ENCODE measurements at regions not wholly inside any gene's neighbourhood (a gene's known extent, or its start where the extent isn't known, plus 50 kb on each side); places are given as distances from the start of the nearest gene placed in this dataset.

DNA sequence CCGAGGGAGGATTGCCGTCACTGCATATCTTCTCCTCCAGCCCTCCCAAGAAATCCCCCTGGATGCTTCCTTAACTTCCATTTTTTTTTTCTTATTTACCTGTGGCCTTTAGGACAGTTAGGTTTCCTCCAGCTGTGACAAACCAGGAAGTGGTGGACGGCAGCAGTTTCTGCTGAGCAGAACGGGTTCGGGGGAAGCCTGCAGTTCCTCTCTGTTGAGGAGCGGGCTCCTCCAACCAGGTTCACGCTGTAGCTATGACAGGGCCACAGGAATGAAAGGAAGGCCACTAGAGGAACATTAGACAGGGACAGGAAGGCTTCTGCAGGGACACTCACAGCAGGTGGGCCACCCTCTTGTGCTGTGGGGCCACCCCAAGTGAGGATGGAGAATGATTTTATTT lies 76.7 kb upstream of the SYK start:
- H3K9me3 ChIP-seq (ENCODE audit: control extremely low read depth in 1 of 5, control insufficient read depth in 4 of 5, insufficient read depth in 2 of 5, low read depth in 1 of 5, low read length in 4 of 5) = no peaks in the 10 kb centered on the region

DNA sequence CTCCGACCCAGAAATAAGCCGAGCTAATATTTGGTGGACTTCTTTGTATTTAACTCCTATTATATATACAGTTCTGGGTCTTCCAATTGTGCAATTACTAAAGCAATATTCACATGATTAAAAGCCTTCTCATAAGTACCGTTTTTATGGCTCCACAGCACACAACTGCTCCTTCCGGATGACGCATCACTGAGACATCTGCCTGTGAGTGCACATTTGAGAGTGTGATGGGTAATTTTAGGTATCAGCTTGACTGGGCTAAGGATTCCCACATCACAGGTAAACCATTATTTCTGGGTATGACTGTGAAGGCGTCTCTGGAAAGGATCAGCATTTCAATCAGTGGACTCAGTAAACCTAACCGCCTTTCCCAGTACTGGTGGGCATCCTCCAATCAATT lies 77.5 kb upstream of the SYK start:
- whole genome bisulfite sequencing (ENCODE audit: insufficient coverage) = 100% methylated on average over 2 of the region's 7 CpGs
- Histone ChIP-seq H3K4me3 (ENCODE audit: control insufficient read depth in 1 of 7, extremely low read depth in 1 of 7, insufficient read depth in 4 of 7, low read depth in 2 of 7, low read length in 6 of 7) (no peak overlapping the region), H3K4me1 (ENCODE audit: control extremely low read depth in 1 of 4, control insufficient read depth in 4 of 4, insufficient read depth in 4 of 4, low read length in 3 of 4) (peaks cover 0 to 6% (median 0%) of the 10 kb centered on the region in 4 experiments), H3K27ac (ENCODE audit: insufficient read depth in 1 of 2, low read depth in 1 of 2, low read length in 2 of 2, poor library complexity in 1 of 2, severe bottlenecking in 2 of 2) (no peak overlapping the region), H3K9me3 (ENCODE audit: control extremely low read depth in 1 of 5, control insufficient read depth in 4 of 5, insufficient read depth in 2 of 5, low read depth in 1 of 5, low read length in 4 of 5) (no peaks in the 10 kb centered on the region), H3K27me3 (replicated peaks in 2 of 5; ENCODE audit: control insufficient read depth in 4 of 5, insufficient read depth in 5 of 5, low read length in 4 of 5) (no peaks in the 10 kb centered on the region), H3K36me3 (ENCODE audit: control insufficient read depth in 4 of 4, insufficient read depth in 4 of 4, low read length in 3 of 4) (no peaks in the 10 kb centered on the region)
- POLR2A ChIA-PET = no interaction called here
- DNase-seq = no peak
- CTCF ChIA-PET = no interaction called here

More for the DNA sequence above, 76.7 kb upstream of the SYK start:
- whole genome bisulfite sequencing (ENCODE audit: insufficient coverage) = 24% methylated on average over 5 of the region's 7 CpGs
- no peaks in the 10 kb centered on the region for H3K27me3 ChIP-seq (replicated peaks in 2 of 5; ENCODE audit: control insufficient read depth in 4 of 5, insufficient read depth in 5 of 5, low read length in 4 of 5)
- ChIA-PET CTCF (no interaction called here), POLR2A (no interaction called here)
- H3K36me3 ChIP-seq (ENCODE audit: control insufficient read depth in 4 of 4, insufficient read depth in 4 of 4, low read length in 3 of 4) = no peaks in the 10 kb centered on the region
- peaks cover 0 to 6% (median 0%) of the 10 kb centered on the region in 4 experiments for H3K4me1 ChIP-seq (ENCODE audit: control extremely low read depth in 1 of 4, control insufficient read depth in 4 of 4, insufficient read depth in 4 of 4, low read length in 3 of 4)
- no peak overlapping the region for H3K4me3 ChIP-seq (ENCODE audit: control insufficient read depth in 1 of 7, extremely low read depth in 1 of 7, insufficient read depth in 4 of 7, low read depth in 2 of 7, low read length in 6 of 7)
- DNase-seq = peak in 2 of 3 donors; percentile 38 to 48
- H3K27ac ChIP-seq (ENCODE audit: insufficient read depth in 1 of 2, low read depth in 1 of 2, low read length in 2 of 2, poor library complexity in 1 of 2, severe bottlenecking in 2 of 2) = no peak overlapping the region

DNA sequence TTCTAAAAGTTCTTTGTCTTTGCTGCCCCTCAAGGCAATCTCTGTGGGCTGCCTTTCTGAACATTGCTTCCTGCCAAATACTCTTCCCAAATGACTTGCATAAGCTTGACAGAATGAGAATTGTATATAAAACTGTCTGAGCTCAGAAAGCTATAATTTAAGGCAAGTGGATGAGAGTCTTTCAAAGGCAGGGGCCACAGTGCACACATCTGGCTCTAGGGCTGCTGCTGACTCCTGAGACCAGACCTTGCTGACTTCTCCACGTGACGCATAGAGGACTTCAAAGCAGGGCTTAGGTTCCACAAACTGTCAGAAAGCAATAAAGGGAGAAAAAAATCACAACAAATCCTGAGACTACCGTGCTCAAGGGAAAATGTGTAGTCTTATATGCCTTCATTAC lies 79.4 kb upstream of the DIRAS2 start:
- H3K4me3 ChIP-seq (ENCODE audit: control insufficient read depth in 1 of 7, extremely low read depth in 1 of 7, insufficient read depth in 4 of 7, low read depth in 2 of 7, low read length in 6 of 7) = no peak overlapping the region
- ChIA-PET CTCF (interaction anchor here (0.9 kb wide), 1 partner anchor 448 kb away, joined by 3 read pairs; no protein-coding TSS in a partner anchor), POLR2A (no interaction called here)
- H3K27me3 ChIP-seq (replicated peaks in 2 of 5; ENCODE audit: control insufficient read depth in 4 of 5, insufficient read depth in 5 of 5, low read length in 4 of 5) = no peaks in the 10 kb centered on the region
- H3K36me3 ChIP-seq (ENCODE audit: control insufficient read depth in 4 of 4, insufficient read depth in 4 of 4, low read length in 3 of 4) = no peaks in the 10 kb centered on the region
- H3K9me3 ChIP-seq (ENCODE audit: control extremely low read depth in 1 of 5, control insufficient read depth in 4 of 5, insufficient read depth in 2 of 5, low read depth in 1 of 5, low read length in 4 of 5) = no peaks in the 10 kb centered on the region
- DNase-seq = peak in 2 of 3 donors; percentile 6 to 19
- no peak overlapping the region for H3K27ac ChIP-seq (ENCODE audit: insufficient read depth in 1 of 2, low read depth in 1 of 2, low read length in 2 of 2, poor library complexity in 1 of 2, severe bottlenecking in 2 of 2)
- 19% methylated on average over 2 of the region's 3 CpGs for WGBS (ENCODE audit: insufficient coverage)
- H3K4me1 ChIP-seq (ENCODE audit: control extremely low read depth in 1 of 4, control insufficient read depth in 4 of 4, insufficient read depth in 4 of 4, low read length in 3 of 4) = peaks cover 0 to 6% (median 0%) of the 10 kb centered on the region in 4 experiments

DNA sequence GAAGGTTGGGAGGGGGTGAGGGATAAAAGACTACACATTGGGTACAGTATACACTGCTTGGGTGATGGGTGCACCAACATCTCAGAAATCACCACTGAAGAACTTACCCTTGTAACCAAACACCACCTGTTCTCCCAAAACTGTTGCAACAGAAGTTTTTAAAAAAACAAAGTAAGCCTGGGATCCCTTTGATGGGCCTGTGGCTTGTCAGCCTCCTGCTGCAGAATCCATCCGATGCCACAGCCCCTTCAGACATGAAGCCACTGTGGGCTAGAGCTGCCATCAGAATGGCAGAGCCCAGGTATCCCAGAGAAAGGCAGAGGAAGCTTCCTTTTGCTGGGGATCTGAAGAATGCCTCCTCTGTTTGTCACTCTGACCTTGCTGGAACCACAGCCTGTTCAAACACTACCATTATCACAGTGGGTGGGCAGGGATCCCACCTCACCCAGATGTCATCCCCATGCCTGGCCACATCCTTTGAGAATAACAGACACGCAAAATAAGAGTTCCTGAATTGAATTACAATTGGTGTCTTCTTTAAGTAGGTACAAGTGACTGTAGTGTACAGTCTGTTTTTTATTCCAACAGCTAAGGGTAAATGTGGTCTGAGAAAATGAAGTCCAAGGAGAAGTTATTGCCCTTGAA lies 78.1 kb upstream of the DIRAS2 start:
- no peak overlapping the region for H3K27ac ChIP-seq (ENCODE audit: insufficient read depth in 1 of 2, low read depth in 1 of 2, low read length in 2 of 2, poor library complexity in 1 of 2, severe bottlenecking in 2 of 2)
- WGBS (ENCODE audit: insufficient coverage) = 100% methylated on average over 1 of the region's 2 CpGs
- no peaks in the 10 kb centered on the region for H3K9me3 ChIP-seq (ENCODE audit: control extremely low read depth in 1 of 5, control insufficient read depth in 4 of 5, insufficient read depth in 2 of 5, low read depth in 1 of 5, low read length in 4 of 5)
- no peaks in the 10 kb centered on the region for H3K27me3 ChIP-seq (replicated peaks in 2 of 5; ENCODE audit: control insufficient read depth in 4 of 5, insufficient read depth in 5 of 5, low read length in 4 of 5)
- no peak for DNase-seq
- no peaks in the 10 kb centered on the region for H3K36me3 ChIP-seq (ENCODE audit: control insufficient read depth in 4 of 4, insufficient read depth in 4 of 4, low read length in 3 of 4)
- H3K4me3 ChIP-seq (ENCODE audit: control insufficient read depth in 1 of 7, extremely low read depth in 1 of 7, insufficient read depth in 4 of 7, low read depth in 2 of 7, low read length in 6 of 7) = no peak overlapping the region
- peaks cover 0 to 6% (median 0%) of the 10 kb centered on the region in 4 experiments for H3K4me1 ChIP-seq (ENCODE audit: control extremely low read depth in 1 of 4, control insufficient read depth in 4 of 4, insufficient read depth in 4 of 4, low read length in 3 of 4)
- ChIA-PET CTCF (no interaction called here), POLR2A (no interaction called here)

DNA sequence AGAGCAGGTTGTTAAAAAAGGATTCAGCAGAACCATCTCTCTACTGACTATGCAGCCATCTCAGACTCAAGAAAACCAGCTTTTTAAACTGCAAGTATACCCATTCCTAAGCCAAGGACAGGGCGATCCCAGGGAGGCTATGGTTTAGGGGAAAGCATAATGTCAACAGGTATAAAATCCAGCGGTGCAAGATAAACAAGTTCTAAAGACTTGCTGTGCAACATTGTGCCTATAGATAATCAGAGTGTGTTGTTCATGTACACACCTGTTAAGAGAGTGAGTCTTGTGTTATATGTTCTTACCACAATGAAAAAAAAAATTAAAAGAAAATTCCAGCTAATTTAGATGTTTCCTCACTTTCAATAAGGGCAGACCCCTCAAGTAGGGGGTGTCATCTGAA lies 63.6 kb upstream of the DIRAS2 start:
- Histone ChIP-seq H3K36me3 (ENCODE audit: control insufficient read depth in 4 of 4, insufficient read depth in 4 of 4, low read length in 3 of 4) (no peaks in the 10 kb centered on the region), H3K4me3 (ENCODE audit: control insufficient read depth in 1 of 7, extremely low read depth in 1 of 7, insufficient read depth in 4 of 7, low read depth in 2 of 7, low read length in 6 of 7) (no peak overlapping the region), H3K9me3 (ENCODE audit: control extremely low read depth in 1 of 5, control insufficient read depth in 4 of 5, insufficient read depth in 2 of 5, low read depth in 1 of 5, low read length in 4 of 5) (no peaks in the 10 kb centered on the region), H3K4me1 (ENCODE audit: control extremely low read depth in 1 of 4, control insufficient read depth in 4 of 4, insufficient read depth in 4 of 4, low read length in 3 of 4) (no peaks in the 10 kb centered on the region), H3K27ac (ENCODE audit: insufficient read depth in 1 of 2, low read depth in 1 of 2, low read length in 2 of 2, poor library complexity in 1 of 2, severe bottlenecking in 2 of 2) (no peak overlapping the region), H3K27me3 (replicated peaks in 2 of 5; ENCODE audit: control insufficient read depth in 4 of 5, insufficient read depth in 5 of 5, low read length in 4 of 5) (no peaks in the 10 kb centered on the region)
- CTCF ChIA-PET = no interaction called here
- DNase-seq = no peak
- POLR2A ChIA-PET = no interaction called here
- WGBS (ENCODE audit: insufficient coverage) = no CpG with 5 or more reads among the region's 2 CpGs

DNA sequence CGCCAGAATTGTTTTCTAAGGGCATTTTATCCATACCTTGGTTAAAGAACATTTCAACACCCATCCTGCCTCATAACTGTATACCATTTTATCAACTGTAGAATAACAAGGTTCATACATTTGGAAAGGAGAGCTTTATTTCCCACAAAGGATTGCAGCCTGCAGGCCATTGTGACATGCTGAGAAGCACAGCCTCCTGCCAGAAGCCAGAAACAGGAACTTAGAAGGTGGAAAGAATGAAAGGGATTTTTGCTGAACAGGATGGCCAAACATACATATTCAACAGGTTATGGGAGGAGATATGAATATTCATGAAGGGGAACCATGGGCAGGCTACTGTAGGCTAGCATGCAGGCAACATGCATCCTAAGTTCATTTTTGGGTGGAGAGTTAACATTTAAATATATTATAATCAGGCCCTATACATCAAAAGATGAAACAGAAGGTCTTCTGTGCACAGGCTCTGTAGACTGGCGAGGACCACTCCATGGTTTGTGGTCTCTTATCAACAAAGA lies 59.9 kb upstream of the DIRAS2 start:
- ChIA-PET POLR2A (no interaction called here), CTCF (no interaction called here)
- no peak overlapping the region for H3K4me3 ChIP-seq (ENCODE audit: control insufficient read depth in 1 of 7, extremely low read depth in 1 of 7, insufficient read depth in 4 of 7, low read depth in 2 of 7, low read length in 6 of 7)
- no peaks in the 10 kb centered on the region for H3K4me1 ChIP-seq (ENCODE audit: control extremely low read depth in 1 of 4, control insufficient read depth in 4 of 4, insufficient read depth in 4 of 4, low read length in 3 of 4)
- H3K27me3 ChIP-seq (replicated peaks in 2 of 5; ENCODE audit: control insufficient read depth in 4 of 5, insufficient read depth in 5 of 5, low read length in 4 of 5) = peaks cover 0 to 11% (median 2%) of the 10 kb centered on the region in 5 experiments
- H3K9me3 ChIP-seq (ENCODE audit: control extremely low read depth in 1 of 5, control insufficient read depth in 4 of 5, insufficient read depth in 2 of 5, low read depth in 1 of 5, low read length in 4 of 5) = no peaks in the 10 kb centered on the region
- DNase-seq = no peak
- no peak overlapping the region for H3K27ac ChIP-seq (ENCODE audit: insufficient read depth in 1 of 2, low read depth in 1 of 2, low read length in 2 of 2, poor library complexity in 1 of 2, severe bottlenecking in 2 of 2)
- 100% methylated on average over 2 of the region's 2 CpGs for WGBS (ENCODE audit: insufficient coverage)
- H3K36me3 ChIP-seq (ENCODE audit: control insufficient read depth in 4 of 4, insufficient read depth in 4 of 4, low read length in 3 of 4) = no peaks in the 10 kb centered on the region

DNA sequence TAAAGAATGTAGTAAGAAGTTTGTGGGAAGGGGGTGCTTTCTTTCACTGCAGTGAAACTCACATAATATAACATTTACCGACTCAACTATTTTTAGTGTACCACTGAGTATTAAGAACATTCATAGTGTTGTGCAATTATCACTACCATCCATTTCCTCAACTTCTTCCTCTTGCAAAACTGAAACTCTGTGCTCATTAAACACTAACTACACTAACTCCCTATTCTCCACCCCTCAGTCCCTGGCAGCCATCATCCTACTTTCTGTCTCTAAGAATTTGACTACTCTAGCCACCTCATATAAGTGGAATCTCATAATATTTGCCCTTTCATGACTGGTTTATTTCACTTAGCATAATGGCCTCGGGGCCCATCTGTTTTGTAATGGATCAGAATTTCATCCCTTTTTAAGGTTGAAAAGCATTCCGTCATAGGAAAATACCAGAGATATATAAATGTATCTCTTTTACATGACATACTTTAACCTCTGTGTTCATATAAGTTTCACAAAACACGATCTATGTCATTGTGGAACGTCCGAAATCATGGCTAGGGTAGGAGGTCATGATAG lies 56.3 kb upstream of the DIRAS2 start:
- POLR2A ChIA-PET = interaction anchor here (0.7 kb wide), 1 partner anchor 56 kb away, joined by 4 read pairs; the partner anchor contains the start of gene DIRAS2
- no peak overlapping the region for H3K27ac ChIP-seq (ENCODE audit: insufficient read depth in 1 of 2, low read depth in 1 of 2, low read length in 2 of 2, poor library complexity in 1 of 2, severe bottlenecking in 2 of 2)
- CTCF ChIA-PET = no interaction called here
- no peaks in the 10 kb centered on the region for H3K9me3 ChIP-seq (ENCODE audit: control extremely low read depth in 1 of 5, control insufficient read depth in 4 of 5, insufficient read depth in 2 of 5, low read depth in 1 of 5, low read length in 4 of 5)
- H3K36me3 ChIP-seq (ENCODE audit: control insufficient read depth in 4 of 4, insufficient read depth in 4 of 4, low read length in 3 of 4) = no peaks in the 10 kb centered on the region
- no peaks in the 10 kb centered on the region for H3K4me1 ChIP-seq (ENCODE audit: control extremely low read depth in 1 of 4, control insufficient read depth in 4 of 4, insufficient read depth in 4 of 4, low read length in 3 of 4)
- H3K27me3 ChIP-seq (replicated peaks in 2 of 5; ENCODE audit: control insufficient read depth in 4 of 5, insufficient read depth in 5 of 5, low read length in 4 of 5) = peaks cover 0 to 11% (median 3%) of the 10 kb centered on the region in 5 experiments
- WGBS (ENCODE audit: insufficient coverage) = 100% methylated on average over 1 of the region's 6 CpGs
- DNase-seq = no peak
- H3K4me3 ChIP-seq (ENCODE audit: control insufficient read depth in 1 of 7, extremely low read depth in 1 of 7, insufficient read depth in 4 of 7, low read depth in 2 of 7, low read length in 6 of 7) = no peak overlapping the region
